HG02763 (cell line): ENCODE measurements at regions not wholly inside any gene's neighbourhood (a gene's known extent, or its start where the extent isn't known, plus 50 kb on each side); places are given as distances from the start of the nearest gene placed in this dataset.

ENCODE experiments used
- ATAC-seq: cut with Tn5 transposase; IDR thresholded peaks from one replicate; pipeline ENCODE4 v1.9.1; 2021; ENCODE audit warnings: mild to moderate bottlenecking, moderate library complexity; ENCODE audit not compliant: unreplicated experiment

DNA sequence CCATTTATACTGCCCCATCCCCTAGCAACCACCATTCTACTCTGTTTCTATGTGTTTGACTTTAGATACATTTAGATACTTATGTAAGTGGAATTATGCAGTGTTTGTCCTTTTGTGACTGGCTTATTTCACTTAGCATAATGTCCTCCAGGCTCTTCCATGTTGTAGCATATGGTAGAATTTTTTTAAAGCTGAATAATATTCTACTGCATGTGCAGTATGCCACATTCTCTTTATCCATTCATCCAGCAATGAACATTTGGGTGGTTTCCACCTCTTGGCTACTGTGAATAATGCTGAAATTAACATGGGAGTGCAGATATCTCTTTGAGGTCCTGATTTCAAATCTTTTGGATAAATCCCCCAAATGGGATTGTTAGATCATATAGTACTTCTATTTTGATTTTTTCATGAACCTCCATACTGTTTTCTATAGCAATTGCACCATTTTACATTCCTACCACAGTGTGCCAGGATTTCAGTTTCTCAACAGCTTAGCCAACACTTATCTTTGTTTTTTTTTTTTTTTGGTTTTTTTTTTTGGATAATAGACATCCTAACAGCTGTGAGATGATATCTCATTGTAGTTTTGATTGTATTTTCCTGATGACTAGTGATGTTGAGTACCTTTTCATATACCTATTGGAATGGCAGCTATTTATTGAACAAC is 105.9 kb upstream of the LNX1 start:
- no peak for ATAC-seq

DNA sequence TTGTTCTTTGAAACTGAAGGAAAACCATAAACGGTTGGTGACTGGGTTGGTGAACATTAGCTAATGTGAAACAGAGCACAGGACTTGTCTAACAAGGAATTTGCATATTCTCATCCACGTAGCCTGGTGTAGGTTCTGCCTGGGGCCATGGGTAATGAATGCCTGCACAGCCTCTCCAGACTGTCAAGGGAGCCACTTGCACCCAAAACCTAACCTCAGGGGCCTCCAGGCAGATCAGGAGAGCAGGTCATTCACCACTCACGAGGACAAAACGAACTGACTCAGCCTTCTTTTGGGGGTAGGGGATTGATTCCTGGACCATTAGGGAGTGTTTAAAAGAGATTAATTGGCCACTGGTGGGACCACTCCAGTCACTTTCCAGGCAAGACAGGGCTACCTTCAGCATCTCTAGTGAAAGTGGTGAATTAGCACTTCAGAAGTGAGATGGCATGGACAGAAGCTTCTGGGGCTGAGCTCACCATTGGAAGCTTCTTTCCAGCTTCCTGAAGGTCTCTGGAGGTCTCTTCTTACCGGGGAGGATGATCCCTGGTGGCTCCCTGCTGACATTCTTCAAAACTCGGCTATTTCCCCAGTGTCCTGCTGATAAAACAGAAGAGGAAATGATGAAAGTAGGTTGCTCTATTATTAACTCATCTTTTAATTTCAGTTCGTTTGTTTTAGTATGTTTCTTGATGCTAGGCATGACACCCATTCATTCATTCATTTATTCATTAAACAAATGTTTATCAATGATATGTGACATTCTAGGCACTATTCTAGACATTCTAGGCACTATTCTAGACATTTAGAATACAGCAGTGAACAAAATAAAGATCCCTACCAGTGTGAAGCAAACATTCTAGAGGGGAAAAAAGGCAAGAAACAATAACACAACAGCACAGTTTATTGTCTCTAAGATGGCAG is 104.5 kb upstream of the LNX1 start:
- peak; percentile 80 for ATAC-seq

DNA sequence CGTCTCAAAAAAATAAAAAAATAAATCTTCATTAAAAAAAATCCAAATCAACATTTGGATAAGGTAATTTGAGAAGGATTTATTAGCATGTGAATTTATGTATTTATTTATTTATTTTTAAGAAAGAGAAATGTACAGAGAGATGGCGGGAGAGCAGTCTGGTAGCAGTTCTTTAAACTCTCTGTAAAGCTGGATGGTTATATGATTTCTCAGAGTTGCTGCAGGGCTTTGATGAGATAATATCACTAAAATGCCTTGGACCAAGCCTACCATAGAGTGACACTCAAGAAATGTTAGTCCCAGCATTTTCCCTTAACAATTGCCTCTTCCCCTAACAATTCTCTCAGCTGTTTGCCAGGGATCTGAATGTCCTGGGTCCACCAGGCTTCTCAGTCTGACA is 103.4 kb upstream of the LNX1 start:
- ATAC-seq, result no peak

DNA sequence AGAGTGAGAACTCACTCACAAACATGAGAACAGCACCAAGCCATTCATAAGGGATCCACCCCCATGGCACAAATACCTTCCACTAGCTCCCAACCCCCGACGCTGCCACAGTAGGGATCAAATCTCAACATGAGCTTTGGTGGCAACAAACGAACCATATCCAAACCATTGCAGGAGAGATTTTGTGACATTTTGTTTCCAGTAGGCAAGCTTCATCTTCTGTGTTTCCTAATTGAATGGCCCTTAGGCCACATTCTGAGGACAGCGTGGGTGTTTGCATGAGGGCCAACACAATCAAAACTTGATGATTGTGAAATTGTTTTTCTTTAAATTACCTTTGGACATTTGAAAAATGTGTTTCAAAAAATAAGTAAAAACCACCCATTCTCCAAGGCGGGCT is 102.6 kb upstream of the LNX1 start:
- no peak for ATAC-seq

DNA sequence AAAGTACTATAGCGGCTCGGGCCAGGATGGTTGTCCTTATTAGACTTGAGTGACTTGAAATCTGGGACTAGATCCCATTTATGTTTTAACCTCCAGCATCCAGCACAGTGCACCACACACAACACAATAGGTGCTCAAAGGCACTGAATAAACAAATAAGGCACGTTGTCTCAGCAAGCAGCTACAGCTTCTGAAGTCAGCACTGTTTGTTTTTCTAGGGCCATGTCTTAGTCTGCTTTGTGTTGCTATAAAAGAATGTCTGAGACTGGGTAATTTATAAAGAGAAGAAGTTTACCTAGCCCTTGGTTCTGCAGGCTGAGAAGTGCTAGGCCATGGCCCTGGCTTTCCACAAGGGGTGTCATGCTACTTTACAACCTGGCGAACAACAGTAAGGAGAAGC is 102.1 kb upstream of the LNX1 start:
- no peak for ATAC-seq

DNA sequence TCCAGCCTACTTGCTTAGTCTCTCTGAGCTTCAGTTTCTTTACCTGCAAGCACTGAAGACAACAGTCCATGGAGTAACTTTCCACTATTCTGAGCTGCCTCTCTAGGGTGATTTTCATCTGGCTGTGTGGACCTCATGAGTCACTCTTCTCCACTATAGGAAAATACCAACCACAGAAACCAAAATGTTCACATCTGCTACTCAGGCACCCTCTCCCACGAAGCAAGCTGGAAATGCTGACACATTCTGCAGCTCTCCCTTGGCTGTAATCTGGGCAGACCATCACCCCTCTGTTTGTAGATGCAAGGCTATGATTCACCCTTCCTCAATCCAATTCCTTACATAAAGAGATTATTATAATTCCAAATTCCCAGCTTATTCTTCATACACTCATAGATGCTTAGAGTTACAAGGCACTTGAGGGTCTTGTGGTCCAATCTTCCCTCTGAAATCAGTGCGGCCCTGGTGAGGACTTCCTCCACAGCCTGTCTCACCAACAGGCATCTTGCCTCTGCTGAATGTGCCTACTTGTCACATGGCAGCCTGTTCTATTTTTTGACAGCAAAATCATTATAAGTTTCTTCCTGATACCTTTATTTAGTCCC is 97.0 kb upstream of the LNX1 start:
- peak; percentile 93 for ATAC-seq

DNA sequence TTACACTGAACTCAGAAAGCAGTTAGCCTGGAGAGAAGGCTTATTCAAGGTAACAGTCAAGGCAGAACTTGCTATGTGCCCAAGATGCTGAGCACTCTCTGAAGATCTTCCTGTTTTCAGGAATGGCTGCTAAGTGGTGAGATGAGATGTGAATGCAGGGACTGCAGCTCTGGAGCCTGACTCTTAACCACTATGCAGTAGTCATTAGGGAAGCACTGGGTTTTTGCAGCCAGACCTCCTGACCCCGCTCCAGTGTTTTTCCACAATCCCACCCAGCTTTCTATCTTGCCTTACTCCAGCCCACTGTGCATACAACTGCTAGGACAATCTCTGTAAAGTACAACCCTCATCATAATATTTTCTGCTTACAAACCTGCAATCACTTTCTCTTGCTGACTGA is 95.2 kb upstream of the LNX1 start:
- no peak for ATAC-seq

DNA sequence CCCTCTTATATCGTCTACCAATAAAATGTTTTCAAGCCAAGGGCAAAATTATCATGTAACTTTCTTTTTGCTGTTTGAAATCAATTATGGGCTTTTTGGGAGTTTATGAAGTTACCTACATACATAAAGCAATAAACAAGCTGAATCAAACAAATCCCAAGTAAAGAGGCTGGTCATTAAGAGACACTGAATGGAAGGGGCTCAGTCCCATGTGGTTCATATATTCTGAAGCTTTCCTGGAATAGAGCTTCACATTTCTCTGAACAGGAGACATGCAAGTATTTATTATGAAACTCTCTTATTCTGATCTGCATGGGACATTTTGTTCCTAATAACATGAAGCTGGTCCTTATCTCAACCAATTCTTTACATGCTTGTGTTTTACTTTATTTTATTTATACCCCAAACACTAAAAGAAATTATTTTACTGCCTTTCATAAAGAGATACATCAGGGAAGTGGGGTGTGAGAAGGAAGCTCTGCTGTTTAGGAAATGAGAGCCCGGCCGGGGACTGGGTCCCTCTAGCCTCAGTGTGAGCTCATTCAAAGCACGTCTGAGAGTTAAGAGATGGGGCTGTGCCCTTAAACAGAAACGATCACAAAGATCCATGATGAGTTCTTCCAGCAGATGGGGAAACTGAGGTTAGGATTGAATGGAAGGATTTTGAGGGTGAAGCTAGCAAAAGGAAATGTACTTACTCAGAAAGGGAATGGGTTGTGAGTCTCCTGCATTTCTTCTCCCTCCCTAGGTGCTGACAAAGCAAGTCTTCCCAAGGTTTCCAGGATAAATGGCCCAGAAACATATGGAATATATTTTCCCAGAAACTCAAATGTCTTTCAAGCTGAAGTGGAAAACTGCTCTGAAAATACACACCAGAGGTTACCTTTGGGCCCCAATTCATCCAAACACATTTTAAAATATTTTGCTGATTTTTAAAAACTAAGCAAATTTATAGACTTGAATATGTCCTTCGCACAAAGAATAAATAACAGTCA is 93.1 kb upstream of the LNX1 start:
- ATAC-seq, result no peak

DNA sequence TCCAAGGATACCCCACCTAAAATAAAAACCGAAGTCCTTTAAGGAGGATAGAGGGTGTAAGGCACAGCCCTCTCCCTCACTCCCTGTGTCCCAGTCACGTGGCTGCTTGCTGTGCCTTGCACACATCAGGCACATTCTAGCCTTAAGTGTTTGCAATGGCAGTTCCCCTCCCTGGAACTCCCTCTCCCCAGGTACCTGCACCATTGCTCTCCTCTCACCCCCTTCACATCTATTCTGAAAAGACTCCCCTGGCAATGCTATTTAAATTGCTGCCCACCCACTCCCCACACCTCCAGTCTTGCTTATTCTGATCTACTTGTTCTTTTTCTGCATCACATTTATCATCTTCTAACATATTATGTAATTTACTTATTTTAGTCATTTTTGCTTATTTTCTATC is 91.6 kb upstream of the LNX1 start:
- no peak for ATAC-seq

DNA sequence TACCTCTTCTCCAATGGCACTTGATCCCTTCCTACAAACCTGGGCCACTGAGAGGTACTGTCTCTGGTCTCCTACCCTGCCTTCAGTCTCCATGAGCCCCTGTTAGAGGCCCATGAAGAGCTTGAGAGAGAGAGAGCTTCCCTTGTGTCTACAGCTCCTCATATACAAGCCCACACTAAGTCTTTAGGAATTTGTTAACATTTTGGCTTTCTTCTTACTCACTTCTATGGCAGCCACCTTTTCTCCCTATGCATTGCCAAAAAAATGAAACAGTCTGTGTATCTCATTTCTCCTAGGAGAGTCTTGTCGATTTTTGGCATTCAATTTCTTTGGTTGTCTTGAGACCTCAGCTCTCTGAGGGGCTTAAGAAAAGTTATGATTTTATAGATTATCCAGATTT is 90.9 kb upstream of the LNX1 start:
- no peak for ATAC-seq

DNA sequence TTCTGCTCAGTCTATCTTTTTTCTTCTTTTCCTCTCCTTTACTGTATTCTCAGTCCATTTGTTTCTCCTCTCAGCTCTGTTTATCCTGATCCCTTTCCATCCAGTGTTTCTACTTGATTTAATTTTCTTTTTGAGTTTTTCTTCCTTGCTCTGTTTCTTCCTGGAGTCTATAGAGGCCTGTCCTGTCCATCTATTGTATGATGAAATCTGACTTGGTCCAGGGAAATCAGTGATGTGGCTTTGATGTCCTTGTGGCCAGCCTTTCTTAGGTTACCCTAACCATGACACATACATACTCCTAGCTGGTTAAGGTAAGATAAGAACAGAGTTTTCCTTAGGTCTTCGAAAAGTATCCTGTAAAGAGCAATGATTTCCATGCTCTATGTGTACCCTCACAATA is 89.3 kb upstream of the LNX1 start:
- no peak for ATAC-seq

DNA sequence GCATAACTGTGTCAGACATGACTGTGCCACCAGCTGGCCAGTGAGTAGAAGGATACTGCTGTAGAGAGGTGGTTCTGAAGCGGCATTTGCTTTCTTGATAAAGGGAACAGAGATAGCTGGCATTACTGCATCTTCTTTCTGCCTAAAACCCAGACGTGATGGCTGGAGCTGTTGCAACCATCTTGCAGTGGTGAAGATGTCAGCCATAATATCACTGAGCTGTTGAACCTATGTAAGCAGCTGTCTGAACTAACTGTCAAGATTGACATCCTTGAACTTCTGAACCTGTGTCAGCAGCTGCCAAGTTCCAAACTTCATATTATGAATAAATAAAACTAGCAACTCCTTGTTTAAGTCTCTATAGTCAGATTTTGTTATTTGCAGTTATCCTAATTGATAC is 88.9 kb upstream of the LNX1 start:
- no peak for ATAC-seq

DNA sequence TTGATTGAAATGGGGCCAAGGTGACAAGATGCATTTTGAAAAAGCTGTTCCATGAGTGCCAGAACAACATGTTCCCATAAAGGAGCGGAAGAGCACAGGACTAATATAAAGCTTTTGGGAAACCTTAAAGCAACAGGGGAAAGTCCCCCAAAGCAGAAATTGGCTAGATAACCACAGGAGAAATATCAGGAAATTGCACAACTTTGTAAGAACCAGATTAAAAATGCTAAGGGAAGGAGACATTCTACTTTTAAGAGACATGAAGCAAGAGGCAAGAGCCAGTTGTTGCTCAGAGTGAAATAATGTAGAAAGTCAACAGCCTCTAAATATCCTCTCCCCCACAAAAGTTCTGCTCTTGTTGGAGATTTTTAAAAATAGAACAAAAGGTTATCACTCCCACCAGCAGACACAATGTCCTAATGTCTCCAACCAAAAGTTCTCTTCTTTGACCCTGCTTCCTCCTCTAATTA is 85.2 kb upstream of the LNX1 start:
- ATAC-seq, result no peak

DNA sequence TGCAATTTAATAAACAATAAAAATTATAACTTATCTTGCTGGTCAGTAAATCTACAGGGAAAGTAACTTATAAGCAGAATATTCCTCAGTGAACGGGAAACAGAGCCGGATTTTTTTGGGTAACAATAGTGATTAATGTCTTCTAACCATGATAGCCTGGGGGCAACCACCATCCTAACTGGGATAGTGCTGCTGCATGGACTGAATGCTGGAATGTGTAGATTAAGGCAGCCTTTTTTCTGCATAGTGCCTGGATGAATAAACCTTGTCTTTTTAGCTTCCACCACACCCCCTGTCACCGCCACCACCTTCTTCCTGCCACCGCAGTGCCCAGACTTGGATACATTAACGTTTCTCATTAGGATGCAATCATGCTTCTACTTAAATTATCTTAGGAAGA is 83.6 kb upstream of the LNX1 start:
- ATAC-seq, result no peak

DNA sequence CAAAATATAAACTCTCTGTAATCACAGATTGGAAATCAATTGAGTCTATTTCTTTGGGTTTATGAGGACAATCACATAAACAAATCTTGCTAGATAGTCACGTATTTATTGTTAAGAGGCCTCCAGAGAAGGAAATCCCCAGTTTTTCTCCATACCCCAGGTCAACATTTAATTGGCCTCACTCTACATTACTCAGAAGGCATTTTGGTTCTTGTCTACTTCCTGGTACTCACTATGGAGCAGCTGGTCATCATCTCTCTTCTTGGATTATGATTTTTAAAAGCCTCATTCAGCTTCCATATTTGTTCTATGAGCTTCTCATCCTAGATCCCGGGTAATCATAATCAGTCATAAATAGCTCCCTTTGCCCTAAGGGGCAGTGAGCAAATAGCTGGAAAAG is 81.6 kb upstream of the LNX1 start:
- no peak for ATAC-seq

DNA sequence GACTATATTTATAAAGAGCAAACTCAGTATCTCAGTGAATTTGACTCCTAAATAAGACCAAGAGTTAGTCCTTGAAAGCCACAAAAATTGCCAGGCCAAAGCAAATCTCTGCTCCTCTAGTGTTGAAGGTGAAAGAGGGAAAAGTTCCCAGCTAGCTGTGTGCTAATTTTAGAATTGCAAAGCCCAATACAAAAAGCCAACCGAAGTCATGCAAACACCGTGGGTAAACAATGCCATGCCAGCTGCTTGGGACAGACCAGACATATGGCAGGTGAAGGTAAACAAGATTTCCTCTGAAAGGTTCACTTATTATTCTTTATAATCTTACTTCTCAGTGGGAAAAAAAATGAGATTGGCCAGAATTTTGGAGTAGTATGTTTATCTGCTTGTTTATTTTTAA is 80.5 kb upstream of the LNX1 start:
- ATAC-seq, result no peak

DNA sequence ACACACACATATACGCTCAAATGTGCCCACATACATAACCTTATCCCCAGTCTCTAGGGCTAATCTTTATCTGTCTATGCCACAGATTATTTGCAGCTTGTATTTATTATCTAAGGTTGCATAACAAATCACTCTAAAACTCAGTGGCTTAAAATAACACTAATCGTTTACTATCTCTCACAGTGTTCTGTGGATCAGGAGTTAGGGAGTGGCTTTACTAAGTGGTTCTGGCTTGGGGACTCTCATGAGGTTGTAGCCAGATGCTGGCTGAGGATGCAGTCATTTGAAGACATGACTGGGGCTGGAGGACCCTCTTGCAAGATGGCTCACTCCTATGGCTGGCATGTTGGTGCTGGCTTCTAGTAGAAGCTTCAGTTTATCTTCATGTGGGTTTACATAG is 68.5 kb upstream of the LNX1 start:
- ATAC-seq, result no peak

DNA sequence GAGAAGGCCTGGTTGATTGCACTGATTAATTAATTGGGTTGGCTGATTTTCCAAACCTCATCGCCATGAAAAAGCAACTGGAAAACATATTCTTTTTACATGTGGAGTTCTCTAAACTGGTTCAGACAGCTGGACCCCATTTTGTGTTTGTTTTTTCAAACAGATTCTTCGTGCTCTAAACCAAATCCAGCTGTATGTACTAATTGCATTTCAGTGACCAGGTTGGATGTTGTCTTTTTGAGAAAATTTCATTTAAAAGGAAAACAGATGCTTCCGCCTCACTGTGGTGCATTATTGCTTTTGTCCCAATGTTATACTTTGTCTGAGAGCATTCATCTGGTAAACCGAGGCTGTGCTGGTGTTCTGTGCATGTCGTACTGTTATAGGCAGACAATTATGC is 67.8 kb upstream of the LNX1 start:
- ATAC-seq, result no peak

DNA sequence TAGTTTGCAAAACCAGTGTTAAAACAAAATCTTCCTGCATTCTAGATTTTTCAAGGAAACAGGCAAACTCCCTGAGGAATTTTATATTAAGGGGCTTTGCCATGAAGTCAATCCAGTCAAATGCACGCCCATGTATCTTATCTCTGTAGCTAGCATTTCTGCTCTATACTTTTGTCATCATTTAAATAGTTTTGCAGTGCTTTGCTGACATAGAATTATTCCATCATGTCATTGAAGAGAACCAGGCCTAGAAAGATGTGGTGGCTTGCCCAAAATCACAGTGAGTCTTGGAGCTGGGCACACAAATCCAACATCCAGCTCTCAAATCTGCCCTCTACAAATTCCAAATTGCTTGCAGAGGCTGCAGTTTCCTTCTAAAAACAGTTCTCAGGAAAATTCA is 66.7 kb upstream of the LNX1 start:
- ATAC-seq, result no peak

DNA sequence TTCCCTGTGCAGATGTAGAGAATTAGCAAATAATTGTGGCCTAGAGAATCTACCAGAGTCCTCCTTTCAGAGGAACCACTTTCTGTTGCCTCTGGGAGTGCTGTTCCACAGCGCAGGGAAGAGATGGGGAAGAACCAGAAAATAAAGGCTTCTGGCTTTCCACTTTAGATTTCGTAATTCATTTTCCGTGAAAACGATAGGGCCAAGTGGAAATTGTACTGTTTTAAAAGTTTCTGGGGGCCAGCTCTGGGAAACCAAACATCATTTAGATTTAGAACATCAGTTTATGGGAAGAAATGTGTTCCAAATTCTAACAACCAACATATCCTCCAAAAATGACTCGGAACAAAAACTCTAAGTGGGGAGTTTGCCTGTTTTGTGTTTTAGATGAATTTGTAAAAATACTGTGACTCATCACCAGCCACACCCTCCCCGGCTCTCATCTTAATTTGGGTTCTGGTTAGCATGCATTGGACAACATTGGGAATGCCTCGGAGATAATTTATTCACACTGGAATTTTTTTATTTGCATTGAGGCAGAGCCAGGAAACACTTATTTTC is 65.2 kb upstream of the LNX1 start:
- ATAC-seq, result no peak
